ENCODE measurements at regions not wholly inside any gene's neighbourhood (a gene's known extent, or its start where the extent isn't known, plus 50 kb on each side); places are given as distances from the start of the nearest gene placed in this dataset.

DNA sequence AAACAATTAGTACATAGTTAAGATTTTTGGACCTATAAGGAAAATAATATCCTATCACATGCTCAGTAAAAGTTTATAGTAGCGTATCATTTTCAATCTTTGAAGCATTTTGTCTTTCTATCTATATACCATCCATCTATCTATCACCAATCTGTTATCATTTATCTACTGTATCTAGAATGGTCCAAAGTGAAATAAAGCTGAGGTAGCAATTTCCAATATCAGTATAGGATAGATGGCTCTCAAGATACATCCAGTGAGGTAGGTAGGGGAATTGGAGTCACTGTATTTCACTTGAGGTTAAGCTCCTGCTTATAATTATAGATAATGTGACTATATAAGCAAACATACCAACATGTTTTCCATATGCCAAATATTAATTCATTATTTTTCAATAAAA lies 889.1 kb upstream of the CTNND2 start:
- TF ChIP-seq POLR2A (IDR thresholded peaks at IDR 0.05): no peak
- TF ChIP-seq, protein P1, sequence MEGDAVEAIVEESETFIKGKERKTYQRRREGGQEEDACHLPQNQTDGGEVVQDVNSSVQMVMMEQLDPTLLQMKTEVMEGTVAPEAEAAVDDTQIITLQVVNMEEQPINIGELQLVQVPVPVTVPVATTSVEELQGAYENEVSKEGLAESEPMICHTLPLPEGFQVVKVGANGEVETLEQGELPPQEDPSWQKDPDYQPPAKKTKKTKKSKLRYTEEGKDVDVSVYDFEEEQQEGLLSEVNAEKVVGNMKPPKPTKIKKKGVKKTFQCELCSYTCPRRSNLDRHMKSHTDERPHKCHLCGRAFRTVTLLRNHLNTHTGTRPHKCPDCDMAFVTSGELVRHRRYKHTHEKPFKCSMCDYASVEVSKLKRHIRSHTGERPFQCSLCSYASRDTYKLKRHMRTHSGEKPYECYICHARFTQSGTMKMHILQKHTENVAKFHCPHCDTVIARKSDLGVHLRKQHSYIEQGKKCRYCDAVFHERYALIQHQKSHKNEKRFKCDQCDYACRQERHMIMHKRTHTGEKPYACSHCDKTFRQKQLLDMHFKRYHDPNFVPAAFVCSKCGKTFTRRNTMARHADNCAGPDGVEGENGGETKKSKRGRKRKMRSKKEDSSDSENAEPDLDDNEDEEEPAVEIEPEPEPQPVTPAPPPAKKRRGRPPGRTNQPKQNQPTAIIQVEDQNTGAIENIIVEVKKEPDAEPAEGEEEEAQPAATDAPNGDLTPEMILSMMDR (IDR thresholded peaks at IDR 0.05): no peak

Data from breast epithelium (tissue), 3 donors.